ENCODE measurements at regions not wholly inside any gene's neighbourhood (a gene's known extent, or its start where the extent isn't known, plus 50 kb on each side); places are given as distances from the start of the nearest gene placed in this dataset.
A peak's percentile ranks its signal among the peaks of the same experiment; 100 is the strongest.

GRCh38 chr7:19623676-19624075 lies 85.2 kb downstream of the POLR1F start:
- Histone ChIP-seq H3K4me1 (ENCODE audit: control insufficient read depth, insufficient read depth, low read length) (peaks cover 32% of the 10 kb centered on the region), H3K9me3 (ENCODE audit: control insufficient read depth, low read length) (peaks cover 23% of the 10 kb centered on the region), H3K9ac (ENCODE audit: low read length) (no peak overlapping the region), H3K36me3 (ENCODE audit: control insufficient read depth, insufficient read depth, low read length, severe bottlenecking) (no peaks in the 10 kb centered on the region), H3K4me3 (ENCODE audit: low read length) (no peak overlapping the region), H3K27me3 (replicated peaks; ENCODE audit: control insufficient read depth, insufficient read depth, low read length) (no peaks in the 10 kb centered on the region)
- peak; percentile 37 for DNase-seq (ENCODE audit: low read depth)

- no peaks in the 10 kb centered on the region for H3K27me3 ChIP-seq (replicated peaks; ENCODE audit: control insufficient read depth, insufficient read depth, low read length)
- H3K36me3 ChIP-seq (ENCODE audit: control insufficient read depth, insufficient read depth, low read length, severe bottlenecking), result no peaks in the 10 kb centered on the region
- no peak overlapping the region for H3K4me3 ChIP-seq (ENCODE audit: low read length)
- peaks cover 22% of the 10 kb centered on the region for H3K9me3 ChIP-seq (ENCODE audit: control insufficient read depth, low read length)
- H3K4me1 ChIP-seq (ENCODE audit: control insufficient read depth, insufficient read depth, low read length), result peaks cover 37% of the 10 kb centered on the region
- no peak overlapping the region for H3K9ac ChIP-seq (ENCODE audit: low read length)
- DNase-seq (ENCODE audit: low read depth), result peak; percentile 23
Observed at GRCh38 chr7:19621740-19622139, 87.1 kb downstream of the POLR1F start.

GRCh38 chr7:19620470-19620869 lies 88.4 kb downstream of the POLR1F start:
- peak; percentile 54 for DNase-seq (ENCODE audit: low read depth)
- Histone ChIP-seq H3K4me3 (ENCODE audit: low read length) (no peak overlapping the region), H3K9ac (ENCODE audit: low read length) (no peak overlapping the region), H3K9me3 (ENCODE audit: control insufficient read depth, low read length) (peaks cover 10% of the 10 kb centered on the region), H3K27me3 (replicated peaks; ENCODE audit: control insufficient read depth, insufficient read depth, low read length) (no peaks in the 10 kb centered on the region), H3K4me1 (ENCODE audit: control insufficient read depth, insufficient read depth, low read length) (peaks cover 37% of the 10 kb centered on the region), H3K36me3 (ENCODE audit: control insufficient read depth, insufficient read depth, low read length, severe bottlenecking) (no peaks in the 10 kb centered on the region)

GRCh38 chr7:19619122-19619521 lies 89.7 kb downstream of the POLR1F start:
- no peaks in the 10 kb centered on the region for H3K27me3 ChIP-seq (replicated peaks; ENCODE audit: control insufficient read depth, insufficient read depth, low read length)
- H3K9ac ChIP-seq (ENCODE audit: low read length), result no peak overlapping the region
- no peaks in the 10 kb centered on the region for H3K9me3 ChIP-seq (ENCODE audit: control insufficient read depth, low read length)
- peak; percentile 15 for DNase-seq (ENCODE audit: low read depth)
- H3K4me3 ChIP-seq (ENCODE audit: low read length), result no peak overlapping the region
- peaks cover 37% of the 10 kb centered on the region for H3K4me1 ChIP-seq (ENCODE audit: control insufficient read depth, insufficient read depth, low read length)
- no peaks in the 10 kb centered on the region for H3K36me3 ChIP-seq (ENCODE audit: control insufficient read depth, insufficient read depth, low read length, severe bottlenecking)

GRCh38 chr7:19617901-19618300 lies 90.9 kb downstream of the POLR1F start:
- no peaks in the 10 kb centered on the region for H3K36me3 ChIP-seq (ENCODE audit: control insufficient read depth, insufficient read depth, low read length, severe bottlenecking)
- peak; percentile 22 for DNase-seq (ENCODE audit: low read depth)
- no peak overlapping the region for H3K9ac ChIP-seq (ENCODE audit: low read length)
- no peaks in the 10 kb centered on the region for H3K27me3 ChIP-seq (replicated peaks; ENCODE audit: control insufficient read depth, insufficient read depth, low read length)
- H3K4me3 ChIP-seq (ENCODE audit: low read length), result no peak overlapping the region
- H3K9me3 ChIP-seq (ENCODE audit: control insufficient read depth, low read length), result no peaks in the 10 kb centered on the region
- H3K4me1 ChIP-seq (ENCODE audit: control insufficient read depth, insufficient read depth, low read length), result peaks cover 31% of the 10 kb centered on the region

- no peak for DNase-seq (ENCODE audit: low read depth)
- Histone ChIP-seq H3K9me3 (ENCODE audit: control insufficient read depth, low read length) (peaks cover 17% of the 10 kb centered on the region), H3K4me3 (ENCODE audit: low read length) (no peak overlapping the region), H3K27me3 (replicated peaks; ENCODE audit: control insufficient read depth, insufficient read depth, low read length) (no peaks in the 10 kb centered on the region), H3K36me3 (ENCODE audit: control insufficient read depth, insufficient read depth, low read length, severe bottlenecking) (no peaks in the 10 kb centered on the region), H3K4me1 (ENCODE audit: control insufficient read depth, insufficient read depth, low read length) (no peaks in the 10 kb centered on the region), H3K9ac (ENCODE audit: low read length) (no peak overlapping the region)
Observed at GRCh38 chr7:19610194-19610943, 98.5 kb downstream of the POLR1F start.

- Histone ChIP-seq H3K9ac (ENCODE audit: low read length) (no peak overlapping the region), H3K36me3 (ENCODE audit: control insufficient read depth, insufficient read depth, low read length, severe bottlenecking) (no peaks in the 10 kb centered on the region), H3K4me3 (ENCODE audit: low read length) (no peak overlapping the region), H3K27me3 (replicated peaks; ENCODE audit: control insufficient read depth, insufficient read depth, low read length) (no peaks in the 10 kb centered on the region), H3K4me1 (ENCODE audit: control insufficient read depth, insufficient read depth, low read length) (no peaks in the 10 kb centered on the region), H3K9me3 (ENCODE audit: control insufficient read depth, low read length) (peaks cover 18% of the 10 kb centered on the region)
- peak; percentile 34 for DNase-seq (ENCODE audit: low read depth)
Observed at GRCh38 chr7:19589446-19589845, 119.4 kb downstream of the POLR1F start.

GRCh38 chr7:19587291-19587690 lies 121.5 kb downstream of the POLR1F start:
- H3K36me3 ChIP-seq (ENCODE audit: control insufficient read depth, insufficient read depth, low read length, severe bottlenecking), result no peaks in the 10 kb centered on the region
- H3K9me3 ChIP-seq (ENCODE audit: control insufficient read depth, low read length), result peaks cover 3% of the 10 kb centered on the region
- no peak for DNase-seq (ENCODE audit: low read depth)
- no peak overlapping the region for H3K4me3 ChIP-seq (ENCODE audit: low read length)
- H3K27me3 ChIP-seq (replicated peaks; ENCODE audit: control insufficient read depth, insufficient read depth, low read length), result no peaks in the 10 kb centered on the region
- H3K9ac ChIP-seq (ENCODE audit: low read length), result no peak overlapping the region
- H3K4me1 ChIP-seq (ENCODE audit: control insufficient read depth, insufficient read depth, low read length), result no peaks in the 10 kb centered on the region

- H3K4me3 ChIP-seq (ENCODE audit: low read length), result no peak overlapping the region
- no peak overlapping the region for H3K9ac ChIP-seq (ENCODE audit: low read length)
- no peaks in the 10 kb centered on the region for H3K36me3 ChIP-seq (ENCODE audit: control insufficient read depth, insufficient read depth, low read length, severe bottlenecking)
- DNase-seq (ENCODE audit: low read depth), result no peak
- no peaks in the 10 kb centered on the region for H3K27me3 ChIP-seq (replicated peaks; ENCODE audit: control insufficient read depth, insufficient read depth, low read length)
- H3K4me1 ChIP-seq (ENCODE audit: control insufficient read depth, insufficient read depth, low read length), result no peaks in the 10 kb centered on the region
- no peaks in the 10 kb centered on the region for H3K9me3 ChIP-seq (ENCODE audit: control insufficient read depth, low read length)
Observed at GRCh38 chr7:19585761-19586160, 123.1 kb downstream of the POLR1F start.

GRCh38 chr7:19575909-19576557 lies 132.8 kb downstream of the POLR1F start:
- H3K36me3 ChIP-seq (ENCODE audit: control insufficient read depth, insufficient read depth, low read length, severe bottlenecking), result no peaks in the 10 kb centered on the region
- H3K9me3 ChIP-seq (ENCODE audit: control insufficient read depth, low read length), result no peaks in the 10 kb centered on the region
- no peak overlapping the region for H3K4me3 ChIP-seq (ENCODE audit: low read length)
- no peak overlapping the region for H3K9ac ChIP-seq (ENCODE audit: low read length)
- DNase-seq (ENCODE audit: low read depth), result no peak
- peaks cover 17% of the 10 kb centered on the region for H3K4me1 ChIP-seq (ENCODE audit: control insufficient read depth, insufficient read depth, low read length)
- H3K27me3 ChIP-seq (replicated peaks; ENCODE audit: control insufficient read depth, insufficient read depth, low read length), result no peaks in the 10 kb centered on the region

GRCh38 chr7:19574131-19574530 lies 134.7 kb downstream of the POLR1F start:
- H3K9me3 ChIP-seq (ENCODE audit: control insufficient read depth, low read length), result no peaks in the 10 kb centered on the region
- H3K4me3 ChIP-seq (ENCODE audit: low read length), result no peak overlapping the region
- no peak for DNase-seq (ENCODE audit: low read depth)
- H3K36me3 ChIP-seq (ENCODE audit: control insufficient read depth, insufficient read depth, low read length, severe bottlenecking), result no peaks in the 10 kb centered on the region
- H3K27me3 ChIP-seq (replicated peaks; ENCODE audit: control insufficient read depth, insufficient read depth, low read length), result no peaks in the 10 kb centered on the region
- peaks cover 17% of the 10 kb centered on the region for H3K4me1 ChIP-seq (ENCODE audit: control insufficient read depth, insufficient read depth, low read length)
- no peak overlapping the region for H3K9ac ChIP-seq (ENCODE audit: low read length)
